ENCODE measurements at regions not wholly inside any gene's neighbourhood (a gene's known extent, or its start where the extent isn't known, plus 50 kb on each side); places are given as distances from the start of the nearest gene placed in this dataset.

GRCh38 chr4:36003051-36003450 lies 241.3 kb downstream of the ARAP2 start:
- Histone ChIP-seq H3K9ac (ENCODE audit: extremely low read depth, insufficient read length, low read length) (no peak overlapping the region), H3K18ac (ENCODE audit: insufficient read length, low read depth, low read length) (no peak overlapping the region), H3K23me2 (ENCODE audit: insufficient read length, low read depth, low read length, poor library complexity, severe bottlenecking) (no peaks in the 10 kb centered on the region), H3K14ac (ENCODE audit: insufficient read depth, low read length) (no peak overlapping the region), H3K27ac (ENCODE audit: insufficient read length, low read depth, low read length) (no peak overlapping the region), H3K4me1 (ENCODE audit: insufficient read depth, low read length) (no peaks in the 10 kb centered on the region), H2AK5ac (ENCODE audit: insufficient read length, low read length) (no peak overlapping the region), H3T11ph (ENCODE audit: low read length) (no peak overlapping the region), H4K8ac (replicated peaks; ENCODE audit: insufficient read length, low read depth, low read length) (no peak overlapping the region), H3K79me1 (ENCODE audit: insufficient read depth, low read depth, low read length, poor library complexity, severe bottlenecking) (no peaks in the 10 kb centered on the region), H2BK120ac (ENCODE audit: low read depth, low read length, poor library complexity, severe bottlenecking) (no peak overlapping the region), H3K9me3 (ENCODE audit: control insufficient read depth, low read depth, low read length) (no peaks in the 10 kb centered on the region), H3K56ac (ENCODE audit: insufficient read length, low read depth, low read length) (no peak overlapping the region), H4K91ac (ENCODE audit: insufficient read length, low read depth, low read length) (no peak overlapping the region), H4K20me1 (ENCODE audit: control insufficient read depth, insufficient read depth, insufficient read length) (no peaks in the 10 kb centered on the region), H3K4ac (ENCODE audit: low read depth, low read length) (no peak overlapping the region), H2BK12ac (ENCODE audit: insufficient read length, low read depth, low read length) (no peak overlapping the region), H4K5ac (ENCODE audit: insufficient read length, low read depth, low read length) (no peak overlapping the region), H2BK15ac (ENCODE audit: low read depth, low read length) (no peak overlapping the region), H3K23ac (ENCODE audit: insufficient read length, low read depth, low read length) (no peak overlapping the region), H2BK5ac (ENCODE audit: insufficient read length, low read length) (no peak overlapping the region), H3K4me2 (ENCODE audit: insufficient read depth, insufficient read length, low read length) (no peak overlapping the region), H3K27me3 (ENCODE audit: insufficient read depth, low read length) (no peaks in the 10 kb centered on the region), H2BK20ac (ENCODE audit: low read depth, low read length, poor library complexity, severe bottlenecking) (no peak overlapping the region), H2AFZ (ENCODE audit: low read length) (no peak overlapping the region), H3K79me2 (ENCODE audit: insufficient read depth, low read length) (no peaks in the 10 kb centered on the region)
- H3K36me3 Mint-ChIP-seq (ENCODE audit: insufficient read depth in 1 of 3, low read depth in 3 of 3): peaks cover 0 to 4% (median 0%) of the 10 kb centered on the region in 3 experiments; a peak in 1 of 7 replicates
- no peak for DNase-seq
- no peak overlapping the region for H3K4me3 Mint-ChIP-seq
- no peaks in the 10 kb centered on the region for H3K9me3 Mint-ChIP-seq
- H3K4me1 Mint-ChIP-seq: no peaks in the 10 kb centered on the region
- TF ChIP-seq CTCF (conservative IDR thresholded peaks at IDR 0.05): no peak
- H3K27ac Mint-ChIP-seq: no peak overlapping the region
- no peaks in the 10 kb centered on the region for H3K27me3 Mint-ChIP-seq (ENCODE audit: low read depth)
- WGBS (ENCODE audit: extremely low coverage, insufficient read length, low lambda C conversion rate): no CpG with 5 or more reads among the region's 12 CpGs

Data from H9 (cell line).